Spleen (tissue), 11 donors: ENCODE measurements at regions not wholly inside any gene's neighbourhood (a gene's known extent, or its start where the extent isn't known, plus 50 kb on each side); places are given as distances from the start of the nearest gene placed in this dataset.
"Not testable (repeated sequence)": the region's sequence is repeated elsewhere in the genome, so short reads cannot be mapped to it uniquely, and the experiment has no call there.

Source experiments
- DNase-seq: peaks from one replicate; pipeline ENCODE4 v3.0.0-alpha.2; 2020
- H3K27ac ChIP-seq, 8 donors: fragments of 200-600 bp; sonication (generic) in 7 of 8; 1 replicate in 4 of 8; 2 replicates in 4 of 8; pipeline versions ENCODE4 v1.5.0 to v1.8.0; 2016 to 2021; ENCODE audit warnings: inconsistent platforms in 4 of 8, mild to moderate bottlenecking in 4 of 8, moderate library complexity in 1 of 8
- H3K27me3 ChIP-seq, 7 donors: fragments of 200-600 bp; sonication (generic) in 6 of 7; replicated peaks in 1 of 7; 1 replicate in 4 of 7; 2 replicates in 3 of 7; pipeline versions ENCODE4 v1.5.0 to v1.8.0; 2016 to 2021; ENCODE audit warnings: inconsistent platforms in 3 of 7, mild to moderate bottlenecking in 1 of 7
- H3K36me3 ChIP-seq, 6 donors: fragments of 200-600 bp; sonication (generic) in 5 of 6; 1 replicate in 4 of 6; 2 replicates in 2 of 6; pipeline versions ENCODE4 v1.5.0 to v1.8.0; 2016 to 2021; ENCODE audit warnings: inconsistent platforms in 2 of 6
- H3K4me1 ChIP-seq, 6 donors: fragments of 200-600 bp; sonication (generic) in 5 of 6; 1 replicate in 3 of 6; 2 replicates in 3 of 6; pipeline versions ENCODE4 v1.5.0 to v1.8.0; 2016 to 2021; ENCODE audit warnings: inconsistent platforms in 3 of 6
- H3K4me3 ChIP-seq, 8 donors: fragments of 200-600 bp; sonication (generic) in 7 of 8; 1 replicate in 4 of 8; 2 replicates in 4 of 8; pipeline versions ENCODE4 v1.5.0 to v1.8.0; 2016 to 2021; ENCODE audit warnings: inconsistent platforms in 4 of 8, mild to moderate bottlenecking in 4 of 8, moderate library complexity in 2 of 8
- H3K9me3 ChIP-seq, 8 donors: fragments of 200-600 bp; sonication (generic) in 7 of 8; 1 replicate in 4 of 8; 2 replicates in 4 of 8; pipeline versions ENCODE4 v1.5.0 to v1.8.0; 2016 to 2021; ENCODE audit warnings: inconsistent platforms in 4 of 8
- CTCF ChIP-seq, 11 experiments: fragments of 200-600 bp in 7 of 11; fragments of 450-650 bp in 4 of 11; sonication (generic) in 4 of 11; IDR thresholded peaks in 8 of 11; conservative IDR thresholded peaks in 3 of 11; 1 replicate in 7 of 11; 2 replicates in 4 of 11; pipeline versions ENCODE4 v1.4.0 to v1.8.0; 2016 to 2021; ENCODE audit warnings: antibody characterized with exemption in 11 of 11, inconsistent platforms in 4 of 11, mild to moderate bottlenecking in 1 of 11
- POLR2A ChIP-seq, 3 donors: fragments of 450-650 bp; IDR thresholded peaks; one replicate each; pipeline ENCODE4 v1.5.1; 2017; ENCODE audit warnings: antibody characterized with exemption in 3 of 3, mild to moderate bottlenecking in 1 of 3
- POLR2AphosphoS5 ChIP-seq, 3 donors: sonication (generic); formaldehyde crosslinking; IDR thresholded peaks; one replicate each; pipeline ENCODE4 v1.5.1; 2017; ENCODE audit warnings: antibody characterized with exemption in 3 of 3
- WGBS, 5 donors: extraction: QIAGEN DNeasy Blood & Tissue Kit in 3 of 5; methylation state at CpG; one replicate each; pipeline versions ENCODE4 v1.1.5 to v1.1.7; 2013 to 2018; 5-methylcytosine and 5-hydroxymethylcytosine counted together
- intact Hi-C: fragments of 100-400 bp; cut with DNase I; formaldehyde crosslinking; loops from one replicate; pipeline ENCODE4 v1.15.0; 2023; ENCODE audit warnings: low total_unique reads
- donor health status: healthy with polysubstance abuse.
- donor health status: DM: no; HTN: no; CAD: no; lungs with moderate emphysema.
- donor health status: DM: no; HTN: no; CAD: no.
- donor health status: Bipolar disorder and iron deficiency.
- donor health status: healthy.
- donor health status: DM: no; HTN: no; CAD: no.
- donor health status: DM: yes; HTN: yes; CAD: no.

GRCh38 chr2:184197413-184197812 is 400.9 kb upstream of the ZNF804A start:
- TF ChIP-seq POLR2AphosphoS5 (IDR thresholded peaks at IDR 0.05): no peak
- no peak for TF ChIP-seq CTCF (IDR thresholded peaks at IDR 0.05 in 8 of 11, conservative IDR thresholded peaks at IDR 0.05 in 3 of 11)
- TF ChIP-seq POLR2A (IDR thresholded peaks at IDR 0.05): no peak
- intact Hi-C loops: no loop called here
- no peaks in the 10 kb centered on the region for H3K27me3 ChIP-seq
- H3K36me3 ChIP-seq: no peaks in the 10 kb centered on the region
- DNase-seq: no peak
- H3K4me3 ChIP-seq: no peak overlapping the region
- no peaks in the 10 kb centered on the region for H3K9me3 ChIP-seq
- H3K4me1 ChIP-seq: no peaks in the 10 kb centered on the region
- H3K27ac ChIP-seq: no peak overlapping the region
- WGBS, 5 donors: 70 to 87% (median 75%) methylated on average over 5 of the region's 5 CpGs

DNA sequence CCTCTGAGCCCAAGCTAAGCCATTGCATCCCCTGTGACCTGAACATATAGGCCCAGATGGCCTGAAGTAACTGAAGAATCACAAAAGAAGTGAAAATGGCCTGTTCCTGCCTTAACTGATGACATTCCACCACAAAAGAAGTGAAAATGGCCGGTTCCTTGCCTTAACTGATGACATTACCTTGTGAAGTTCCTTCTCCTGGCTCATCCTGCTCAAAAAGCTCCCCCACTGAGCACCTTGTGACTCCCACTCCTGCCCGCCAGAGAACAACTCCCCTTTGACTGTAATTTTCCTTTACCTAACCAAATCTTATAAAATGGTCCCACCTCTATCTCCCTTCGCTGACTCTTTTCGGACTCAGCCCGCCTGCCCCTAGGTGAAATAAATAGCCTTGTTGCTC is 399.5 kb upstream of the ZNF804A start:
- H3K36me3 ChIP-seq, H3K9me3 ChIP-seq, H3K27me3 ChIP-seq, H3K4me1 ChIP-seq, intact Hi-C loops, H3K27ac ChIP-seq, DNase-seq, H3K4me3 ChIP-seq: not testable (repeated sequence)
- WGBS, 5 donors: 84 to 89% (median 85%) methylated on average over 5 of the region's 5 CpGs

- TF ChIP-seq POLR2AphosphoS5 (IDR thresholded peaks at IDR 0.05): no peak
- TF ChIP-seq POLR2A (IDR thresholded peaks at IDR 0.05): no peak
- TF ChIP-seq CTCF (IDR thresholded peaks at IDR 0.05 in 8 of 11, conservative IDR thresholded peaks at IDR 0.05 in 3 of 11): no peak
- no peaks in the 10 kb centered on the region for H3K36me3 ChIP-seq
- no peaks in the 10 kb centered on the region for H3K4me1 ChIP-seq
- no peak overlapping the region for H3K27ac ChIP-seq
- no peak overlapping the region for H3K4me3 ChIP-seq
- no peaks in the 10 kb centered on the region for H3K27me3 ChIP-seq
- intact Hi-C loops: no loop called here
- DNase-seq: no peak
- WGBS, 5 donors: 82 to 92% (median 89%) methylated on average over 4 of the region's 4 CpGs
- peaks cover 0 to 4% (median 0%) of the 10 kb centered on the region in 8 donors for H3K9me3 ChIP-seq
These were observed 399.1 kb upstream of the ZNF804A start for GRCh38 chr2:184199274-184199673.

DNA sequence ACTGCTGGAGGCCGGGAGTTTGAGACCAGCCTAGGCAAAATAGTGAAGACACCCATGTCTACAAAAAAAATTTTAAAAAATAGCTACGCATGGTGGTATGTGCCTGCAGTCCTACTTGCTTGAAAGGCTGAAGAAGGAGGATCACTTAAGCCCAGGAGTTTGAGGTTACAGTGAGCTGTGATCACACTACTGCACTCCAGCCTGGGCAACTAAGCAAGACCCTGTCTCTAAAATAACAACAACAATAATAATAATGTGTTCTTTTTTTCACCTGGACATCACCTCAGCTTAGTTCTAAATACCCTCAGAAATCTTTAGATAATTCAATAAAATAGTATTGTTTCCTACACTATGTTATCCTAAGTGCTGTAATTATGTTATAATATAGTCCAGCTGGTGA is 397.1 kb upstream of the ZNF804A start:
- Histone ChIP-seq H3K27ac (no peak overlapping the region), H3K9me3 (peaks cover 0 to 5% (median 0%) of the 10 kb centered on the region in 8 donors), H3K27me3 (no peaks in the 10 kb centered on the region), H3K36me3 (no peaks in the 10 kb centered on the region), H3K4me3 (no peak overlapping the region), H3K4me1 (no peaks in the 10 kb centered on the region)
- intact Hi-C loops: no loop called here
- no peak for DNase-seq
- 76 to 97% (median 93%) methylated on average over 2 of the region's 2 CpGs for WGBS, 5 donors
- TF ChIP-seq POLR2AphosphoS5 (IDR thresholded peaks at IDR 0.05) (no peak), CTCF (IDR thresholded peaks at IDR 0.05 in 8 of 11, conservative IDR thresholded peaks at IDR 0.05 in 3 of 11) (no peak)

- Histone ChIP-seq H3K4me3 (no peak overlapping the region), H3K4me1 (no peaks in the 10 kb centered on the region), H3K9me3 (peaks cover 0 to 6% (median under 1%) of the 10 kb centered on the region in 8 donors), H3K27ac (no peak overlapping the region), H3K36me3 (no peaks in the 10 kb centered on the region), H3K27me3 (no peaks in the 10 kb centered on the region)
- intact Hi-C loops: no loop called here
- WGBS, 5 donors: 88 to 100% (median 94%) methylated on average over 1 of the region's 1 CpG
- TF ChIP-seq POLR2AphosphoS5 (IDR thresholded peaks at IDR 0.05) (no peak), POLR2A (IDR thresholded peaks at IDR 0.05) (no peak), CTCF (IDR thresholded peaks at IDR 0.05 in 8 of 11, conservative IDR thresholded peaks at IDR 0.05 in 3 of 11) (no peak)
- DNase-seq: no peak
These were observed 394.7 kb upstream of the ZNF804A start for GRCh38 chr2:184203661-184204060.
